Stimulated activated CD4-positive, alpha-beta T cell treated with anti-CD3 and anti-CD28 coated beads, Interleukin-2, amount 100 ng/mL, for 4 hours (primary cell): ENCODE measurements at regions not wholly inside any gene's neighbourhood (a gene's known extent, or its start where the extent isn't known, plus 50 kb on each side); places are given as distances from the start of the nearest gene placed in this dataset.
"Not testable (repeated sequence)": the region's sequence is repeated elsewhere in the genome, so short reads cannot be mapped to it uniquely, and the experiment has no call there.

Experiments
- DNase-seq: peaks from one replicate; pipeline ENCODE4 v3.0.0-alpha.2; 2020; ENCODE audit warnings: low read depth

- DNase-seq = no peak
Observed at GRCh38 chr20:12072221-12072953, 154.7 kb downstream of the BTBD3 start.

GRCh38 chr20:12072954-12073264, 155.2 kb downstream of the BTBD3 start:
- DNase-seq = no peak

GRCh38 chr20:12074111-12074655, 156.5 kb downstream of the BTBD3 start:
- DNase-seq = no peak

- no peak for DNase-seq
Observed at GRCh38 chr20:12076200-12076599, 158.5 kb downstream of the BTBD3 start.

- DNase-seq = no peak
Observed at GRCh38 chr20:12077875-12078274, 160.2 kb downstream of the BTBD3 start.

DNA sequence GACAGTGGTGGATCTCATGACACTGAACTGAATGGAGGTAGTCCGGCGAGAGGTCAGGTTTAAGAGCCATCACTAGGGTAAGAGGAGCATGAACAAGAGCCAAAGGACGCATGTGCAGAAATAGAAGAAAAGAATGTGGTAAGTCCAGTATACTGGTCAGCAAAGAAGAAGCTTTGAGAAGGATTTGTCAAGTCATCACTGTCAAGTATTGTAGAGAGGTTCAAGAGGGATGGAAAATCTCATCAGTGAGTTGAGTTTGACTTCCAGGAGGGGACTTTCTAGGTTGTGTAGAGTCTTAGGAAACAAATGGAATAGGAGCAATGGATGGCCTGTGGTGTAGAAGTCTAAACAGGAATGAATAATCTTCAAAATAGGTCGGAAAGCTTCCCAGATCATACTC, 161.8 kb downstream of the BTBD3 start:
- DNase-seq = no peak

DNA sequence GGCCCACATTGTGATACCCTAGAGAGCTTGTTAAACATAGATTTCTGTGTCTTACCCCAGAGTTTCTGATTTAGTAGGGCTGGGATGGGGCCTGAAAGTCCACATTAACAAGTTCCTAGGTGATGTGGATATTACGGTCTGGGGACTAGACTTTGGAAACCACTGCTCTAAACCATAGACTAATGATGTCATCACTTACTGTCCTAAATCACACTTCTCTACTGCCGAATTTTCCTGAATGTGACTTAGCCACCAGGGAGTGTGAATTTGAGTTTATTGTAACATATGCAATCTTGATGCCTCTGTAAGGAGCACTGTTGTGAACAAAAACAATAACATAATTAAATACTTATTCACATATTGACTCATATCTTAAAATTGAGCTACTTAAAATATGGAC, 165.6 kb downstream of the BTBD3 start:
- DNase-seq = no peak

- no peak for DNase-seq
Observed at GRCh38 chr20:12084482-12084881, 166.8 kb downstream of the BTBD3 start.

DNA sequence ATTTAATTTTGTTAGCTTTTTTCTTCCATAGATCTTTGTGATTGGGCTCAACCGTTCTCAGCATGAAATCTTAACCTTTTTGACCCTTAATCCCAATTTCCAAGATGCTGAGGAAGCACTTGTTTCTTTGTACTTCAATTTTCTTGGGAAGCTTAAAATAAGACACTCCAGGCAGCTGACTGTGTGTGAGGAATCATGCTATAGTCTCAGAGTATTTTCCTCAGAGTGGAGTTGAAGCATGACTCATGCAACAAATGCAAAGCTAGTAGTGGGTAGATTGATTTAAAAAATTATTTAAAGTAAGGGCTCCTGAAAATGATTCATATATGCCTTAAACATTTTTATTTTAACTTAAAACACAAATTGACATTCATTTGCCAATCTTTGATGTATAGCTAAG, 168.7 kb downstream of the BTBD3 start:
- DNase-seq = no peak

GRCh38 chr20:12090920-12091319, 173.2 kb downstream of the BTBD3 start:
- no peak for DNase-seq

GRCh38 chr20:12093057-12093796, 175.5 kb downstream of the BTBD3 start:
- no peak for DNase-seq

DNA sequence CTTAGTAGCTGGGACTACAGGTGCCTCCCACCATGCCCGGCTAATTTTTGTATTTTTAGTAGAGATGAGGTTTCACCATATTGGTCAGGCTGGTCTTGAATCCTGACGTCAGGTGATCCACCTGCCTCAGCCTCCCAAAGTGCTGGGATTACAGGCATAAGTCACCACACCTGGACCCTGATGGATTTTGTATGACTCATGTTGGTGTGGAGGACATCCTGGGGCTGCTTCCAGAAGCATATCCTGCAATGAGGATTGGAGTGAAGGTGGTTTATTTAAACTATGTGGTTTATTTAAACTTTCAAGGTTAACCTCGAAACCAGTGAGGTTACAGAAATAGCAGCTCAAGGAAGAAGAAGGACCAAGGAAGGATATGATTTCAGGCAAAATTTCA, 176.1 kb downstream of the BTBD3 start:
- not testable (repeated sequence) for DNase-seq

DNA sequence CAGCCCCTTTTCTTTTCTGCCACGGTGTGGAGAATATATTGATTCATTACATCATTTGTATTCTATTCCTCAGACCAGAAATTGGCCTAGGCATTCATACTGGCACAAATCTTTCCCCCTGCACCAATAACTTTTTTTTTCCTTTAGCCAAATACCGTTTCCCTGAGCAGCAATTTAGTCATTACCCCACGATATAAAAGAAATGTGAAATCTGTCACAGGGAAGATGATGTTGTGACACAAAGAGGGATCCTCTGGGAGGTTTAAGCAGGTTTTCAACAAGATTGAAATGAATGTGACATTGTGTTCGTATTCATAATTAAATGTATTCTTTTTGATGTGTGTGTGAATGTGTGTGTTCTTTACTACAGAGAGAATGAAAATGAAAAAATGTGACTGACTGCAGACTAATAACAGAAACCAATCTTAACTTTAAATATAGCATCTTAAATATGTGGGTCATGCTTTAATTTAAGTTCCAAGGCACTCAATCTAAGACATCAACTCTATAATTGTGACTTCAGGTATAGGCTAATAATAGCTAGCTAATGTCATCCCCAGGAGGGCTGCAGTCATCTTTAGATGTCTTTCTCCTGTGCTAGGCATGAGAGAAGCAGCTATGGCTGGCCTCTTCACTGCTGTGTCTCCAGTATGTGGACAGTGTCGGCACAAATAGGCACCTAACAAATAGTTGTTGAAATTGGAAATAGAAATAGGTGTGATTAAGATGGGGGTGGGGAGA, 177.7 kb downstream of the BTBD3 start:
- DNase-seq = no peak

GRCh38 chr20:12098421-12098820, 180.7 kb downstream of the BTBD3 start:
- no peak for DNase-seq

- DNase-seq = no peak
Observed at GRCh38 chr20:12108846-12109245, 191.2 kb downstream of the BTBD3 start.

- DNase-seq = no peak
Observed at GRCh38 chr20:12110274-12110673, 192.6 kb downstream of the BTBD3 start.

GRCh38 chr20:12110711-12111110, 193.0 kb downstream of the BTBD3 start:
- no peak for DNase-seq

DNA sequence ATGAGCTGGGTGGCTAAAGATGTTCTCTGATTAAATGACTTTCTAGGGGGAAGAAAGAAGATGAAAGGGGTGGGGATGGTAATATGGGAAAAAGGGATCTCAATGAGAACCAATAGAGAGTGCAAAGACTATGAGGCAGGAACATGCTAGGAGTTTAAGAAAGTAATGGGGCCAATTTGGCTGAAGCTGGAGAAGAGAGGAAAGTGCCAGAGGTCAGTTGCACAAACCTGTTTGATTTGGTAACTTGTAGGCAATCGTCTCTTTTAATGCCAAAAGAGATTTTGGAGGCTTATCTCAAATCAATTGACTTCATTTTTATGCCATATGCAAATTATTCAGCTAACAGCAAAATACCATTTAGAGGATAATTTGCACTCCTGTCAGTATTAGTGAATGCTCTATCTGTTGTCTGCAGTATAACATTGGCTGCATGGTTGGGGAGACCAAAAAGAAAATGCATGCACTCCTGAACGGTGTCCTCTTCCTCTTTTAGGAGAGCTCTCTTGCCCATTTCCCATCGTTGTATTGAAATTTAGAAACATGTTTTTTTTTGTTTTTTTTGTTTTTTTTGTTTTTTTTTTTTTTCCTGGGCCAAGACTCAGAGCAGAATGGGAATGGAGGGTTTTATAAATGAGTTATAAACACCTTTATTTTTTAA, 193.9 kb downstream of the BTBD3 start:
- DNase-seq = no peak

- no peak for DNase-seq
Observed at GRCh38 chr20:12112089-12112474, 194.4 kb downstream of the BTBD3 start.

DNA sequence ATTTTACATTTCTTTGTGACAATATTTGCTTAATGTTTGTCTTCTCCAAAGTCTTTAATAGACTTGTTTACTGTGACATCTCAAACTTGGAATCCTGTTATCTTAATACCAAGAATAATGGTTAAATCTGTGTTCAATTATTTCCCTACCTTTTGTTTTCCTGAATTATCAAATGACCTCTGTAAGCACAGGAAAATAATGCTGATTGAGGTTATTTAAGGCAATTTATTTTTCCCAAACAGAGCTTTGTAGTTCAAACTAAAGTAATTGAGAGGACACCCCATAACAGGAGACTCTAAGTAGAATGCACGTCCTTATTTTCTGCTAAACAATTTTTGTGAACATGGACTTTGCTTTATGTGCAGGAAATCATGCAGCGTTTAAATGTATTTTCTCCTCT, 195.0 kb downstream of the BTBD3 start:
- DNase-seq = no peak

DNA sequence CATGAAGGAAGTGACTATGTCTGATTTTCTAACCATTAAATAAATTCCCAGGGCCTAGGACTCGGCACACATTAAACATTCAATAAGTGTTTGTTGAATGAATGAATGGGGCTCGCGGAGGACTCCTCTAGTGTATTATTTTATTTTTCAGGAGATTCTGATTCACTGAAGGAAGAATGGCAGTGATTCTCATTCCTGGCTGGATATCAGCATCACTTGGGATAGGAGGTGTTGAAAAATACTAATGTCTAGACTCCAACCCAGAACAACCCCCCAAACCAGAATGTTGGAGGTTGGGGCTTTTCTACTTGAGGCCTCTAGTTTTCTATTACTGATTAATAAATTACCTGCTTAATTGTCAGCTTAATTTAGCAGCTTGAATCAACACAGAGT, 195.4 kb downstream of the BTBD3 start:
- DNase-seq = no peak
